ENCODE measurements at regions not wholly inside any gene's neighbourhood (a gene's known extent, or its start where the extent isn't known, plus 50 kb on each side); places are given as distances from the start of the nearest gene placed in this dataset.

- TF ChIP-seq CTCF (IDR thresholded peaks at IDR 0.05) (no peak), POLR2A (IDR thresholded peaks at IDR 0.05) (no peak)
Measured at GRCh38 chr17:22300731-22301352, 608.5 kb downstream of the KCNJ18 start.
